Suprapubic skin (tissue), 4 donors: ENCODE measurements at regions not wholly inside any gene's neighbourhood (a gene's known extent, or its start where the extent isn't known, plus 50 kb on each side); places are given as distances from the start of the nearest gene placed in this dataset.

Experiments used
- EP300 ChIP-seq: sonication (generic); formaldehyde crosslinking; IDR thresholded peaks from one replicate; pipeline ENCODE4 v1.6.1; 2017; ENCODE audit warnings: antibody characterized with exemption
- POLR2A ChIP-seq, 2 donors: fragments of 450-650 bp; IDR thresholded peaks; one replicate each; pipeline ENCODE4 v1.6.1; 2017; ENCODE audit warnings: antibody characterized with exemption in 2 of 2, mild to moderate bottlenecking in 2 of 2, moderate library complexity in 2 of 2
- POLR2AphosphoS5 ChIP-seq, 3 donors: sonication (generic); formaldehyde crosslinking; IDR thresholded peaks; one replicate each; pipeline ENCODE4 v1.6.1; 2017; ENCODE audit warnings: antibody characterized with exemption in 3 of 3
- TF ChIP-seq, protein P1 (sequence below), 2 donors: fragments of 200-600 bp in 1 of 2; fragments of 450-650 bp in 1 of 2; sonication (generic) in 1 of 2; IDR thresholded peaks; one replicate each; pipeline ENCODE4 v1.5.1; 2016 to 2019; ENCODE audit warnings: antibody characterized with exemption in 2 of 2, mild to moderate bottlenecking in 1 of 2, moderate library complexity in 1 of 2

DNA sequence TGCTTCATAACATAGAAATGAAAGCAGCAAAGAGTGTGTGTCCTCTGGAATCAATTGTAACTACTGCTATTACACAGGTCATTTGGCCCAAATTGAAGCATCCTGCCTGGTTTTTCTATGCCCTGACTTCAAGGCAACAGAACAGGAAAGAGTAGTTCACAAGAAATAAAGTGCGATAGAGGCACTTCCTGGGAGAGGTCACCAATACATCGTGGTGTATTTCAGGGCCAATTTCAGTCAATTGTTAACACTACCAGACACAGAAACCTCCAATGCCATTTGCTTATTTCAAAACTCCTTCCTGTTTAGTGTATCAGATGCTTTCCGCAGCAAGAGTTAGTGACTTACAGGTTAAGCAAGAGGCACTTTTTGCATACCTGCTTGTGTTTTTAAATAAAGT is 292.1 kb downstream of the ETAA1 start:
- TF ChIP-seq, protein P1, sequence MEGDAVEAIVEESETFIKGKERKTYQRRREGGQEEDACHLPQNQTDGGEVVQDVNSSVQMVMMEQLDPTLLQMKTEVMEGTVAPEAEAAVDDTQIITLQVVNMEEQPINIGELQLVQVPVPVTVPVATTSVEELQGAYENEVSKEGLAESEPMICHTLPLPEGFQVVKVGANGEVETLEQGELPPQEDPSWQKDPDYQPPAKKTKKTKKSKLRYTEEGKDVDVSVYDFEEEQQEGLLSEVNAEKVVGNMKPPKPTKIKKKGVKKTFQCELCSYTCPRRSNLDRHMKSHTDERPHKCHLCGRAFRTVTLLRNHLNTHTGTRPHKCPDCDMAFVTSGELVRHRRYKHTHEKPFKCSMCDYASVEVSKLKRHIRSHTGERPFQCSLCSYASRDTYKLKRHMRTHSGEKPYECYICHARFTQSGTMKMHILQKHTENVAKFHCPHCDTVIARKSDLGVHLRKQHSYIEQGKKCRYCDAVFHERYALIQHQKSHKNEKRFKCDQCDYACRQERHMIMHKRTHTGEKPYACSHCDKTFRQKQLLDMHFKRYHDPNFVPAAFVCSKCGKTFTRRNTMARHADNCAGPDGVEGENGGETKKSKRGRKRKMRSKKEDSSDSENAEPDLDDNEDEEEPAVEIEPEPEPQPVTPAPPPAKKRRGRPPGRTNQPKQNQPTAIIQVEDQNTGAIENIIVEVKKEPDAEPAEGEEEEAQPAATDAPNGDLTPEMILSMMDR (IDR thresholded peaks at IDR 0.05): no peak
- TF ChIP-seq POLR2AphosphoS5 (IDR thresholded peaks at IDR 0.05) (no peak), EP300 (no peak), POLR2A (IDR thresholded peaks at IDR 0.05) (no peak)
